ENCODE measurements at regions not wholly inside any gene's neighbourhood (a gene's known extent, or its start where the extent isn't known, plus 50 kb on each side); places are given as distances from the start of the nearest gene placed in this dataset.

GRCh38 chr18:3391704-3392466 is 58.1 kb upstream of the TGIF1 start:
- Histone ChIP-seq H4K20me1 (ENCODE audit: control insufficient read depth, insufficient read depth, low read length, poor library complexity, severe bottlenecking) (no peaks in the 10 kb centered on the region), H3K27ac (ENCODE audit: low read length in 2 of 2) (no peak overlapping the region), H3K9me3 (ENCODE audit: control extremely low read depth in 1 of 3, control insufficient read depth in 2 of 3, insufficient read depth in 1 of 3, low read length in 2 of 3) (peaks cover 0 to 19% (median 10%) of the 10 kb centered on the region in 3 donors), H2AFZ (ENCODE audit: insufficient read depth, low read depth, low read length, poor library complexity, severe bottlenecking) (no peak overlapping the region), H3K27me3 (replicated peaks in 1 of 4; ENCODE audit: control extremely low read depth in 1 of 4, control insufficient read depth in 3 of 4, insufficient read depth in 4 of 4, low read length in 3 of 4) (no peaks in the 10 kb centered on the region), H3K9ac (ENCODE audit: low read length) (no peak overlapping the region), H3K4me2 (replicated peaks; ENCODE audit: low read depth, low read length, poor library complexity, severe bottlenecking) (no peak overlapping the region), H3K4me1 (ENCODE audit: control insufficient read depth in 2 of 2, insufficient read depth in 2 of 2, low read length in 2 of 2) (peaks cover 0 to 6% of the 10 kb centered on the region in 2 donors), H3K79me2 (ENCODE audit: control insufficient read depth, insufficient read depth, low read length) (no peaks in the 10 kb centered on the region), H3K36me3 (replicated peaks in 1 of 2; ENCODE audit: control extremely low read depth in 1 of 2, control insufficient read depth in 1 of 2, extremely low read depth in 1 of 2, insufficient read depth in 2 of 2, low read length in 1 of 2) (no peaks in the 10 kb centered on the region), H3K4me3 (ENCODE audit: control extremely low read depth in 1 of 5, extremely low read depth in 1 of 5, insufficient read depth in 1 of 5, low read depth in 2 of 5, low read length in 4 of 5) (no peak overlapping the region)
- ATAC-seq (ENCODE audit: low read depth) (no peak), DNase-seq (no peak)
- H3K4me3 Mint-ChIP-seq: no peak overlapping the region
- intact Hi-C loops (cut with micrococcal nuclease): no loop called here
- H3K27ac Mint-ChIP-seq: no peak overlapping the region
- no peaks in the 10 kb centered on the region for H3K27me3 Mint-ChIP-seq
- ChIA-PET POLR2A (no interaction called here), CTCF (interaction anchor here (0.6 kb wide), 1 partner anchor 11 kb away, joined by 3 read pairs; no protein-coding TSS in a partner anchor)
- peaks cover 10% of the 10 kb centered on the region for H3K9me3 Mint-ChIP-seq (ENCODE audit: insufficient read depth)
- no peak for TF ChIP-seq EZH2 (IDR thresholded peaks at IDR 0.05; ENCODE audit: borderline replicate concordance, insufficient read depth, low read depth, low read length, poor library complexity, severe bottlenecking)
- 100% methylated on average over 2 of the region's 5 CpGs for WGBS (ENCODE audit: insufficient coverage)
- H3K4me1 Mint-ChIP-seq: peaks cover 2% of the 10 kb centered on the region

- ATAC-seq (ENCODE audit: low read depth): no peak
- H3K79me2 ChIP-seq (ENCODE audit: control insufficient read depth, insufficient read depth, low read length): no peaks in the 10 kb centered on the region
- H3K36me3 ChIP-seq (replicated peaks in 1 of 2; ENCODE audit: control extremely low read depth in 1 of 2, control insufficient read depth in 1 of 2, extremely low read depth in 1 of 2, insufficient read depth in 2 of 2, low read length in 1 of 2): no peaks in the 10 kb centered on the region
- H3K4me3 Mint-ChIP-seq: no peak overlapping the region
- H3K27me3 Mint-ChIP-seq: no peaks in the 10 kb centered on the region
- peaks cover 10% of the 10 kb centered on the region for H3K9me3 Mint-ChIP-seq (ENCODE audit: insufficient read depth)
- H3K27ac Mint-ChIP-seq: no peak overlapping the region
- H2AFZ ChIP-seq (ENCODE audit: insufficient read depth, low read depth, low read length, poor library complexity, severe bottlenecking): no peak overlapping the region
- H3K4me3 ChIP-seq (ENCODE audit: control extremely low read depth in 1 of 5, extremely low read depth in 1 of 5, insufficient read depth in 1 of 5, low read depth in 2 of 5, low read length in 4 of 5): no peak overlapping the region
- ChIA-PET CTCF (interaction anchor here (0.9 kb wide), 1 partner anchor 52 kb away, joined by 4 read pairs; no protein-coding TSS in a partner anchor), POLR2A (no interaction called here)
- no CpG with 5 or more reads among the region's 2 CpGs for WGBS (ENCODE audit: insufficient coverage)
- TF ChIP-seq CTCF (IDR thresholded peaks at IDR 0.05): no peak
- TF ChIP-seq EZH2 (IDR thresholded peaks at IDR 0.05; ENCODE audit: borderline replicate concordance, insufficient read depth, low read depth, low read length, poor library complexity, severe bottlenecking): no peak
- H3K4me1 Mint-ChIP-seq: no peaks in the 10 kb centered on the region
- intact Hi-C loops (cut with micrococcal nuclease): no loop called here
- no peaks in the 10 kb centered on the region for H4K20me1 ChIP-seq (ENCODE audit: control insufficient read depth, insufficient read depth, low read length, poor library complexity, severe bottlenecking)
- no peak overlapping the region for H3K9ac ChIP-seq (ENCODE audit: low read length)
- H3K4me2 ChIP-seq (replicated peaks; ENCODE audit: low read depth, low read length, poor library complexity, severe bottlenecking): no peak overlapping the region
- H3K27ac ChIP-seq (ENCODE audit: low read length in 2 of 2): no peak overlapping the region
- H3K9me3 ChIP-seq (ENCODE audit: control extremely low read depth in 1 of 3, control insufficient read depth in 2 of 3, insufficient read depth in 1 of 3, low read length in 2 of 3): peaks cover 0 to 19% (median 10%) of the 10 kb centered on the region in 3 donors
- peaks cover 0 to 1% of the 10 kb centered on the region in 2 donors for H3K4me1 ChIP-seq (ENCODE audit: control insufficient read depth in 2 of 2, insufficient read depth in 2 of 2, low read length in 2 of 2)
- H3K27me3 ChIP-seq (replicated peaks in 1 of 4; ENCODE audit: control extremely low read depth in 1 of 4, control insufficient read depth in 3 of 4, insufficient read depth in 4 of 4, low read length in 3 of 4): no peaks in the 10 kb centered on the region
- DNase-seq: no peak
These were observed 57.5 kb upstream of the TGIF1 start for GRCh38 chr18:3392467-3392855.

Measured in B cell (primary cell).